TTC549 (cell line): ENCODE measurements at regions not wholly inside any gene's neighbourhood (a gene's known extent, or its start where the extent isn't known, plus 50 kb on each side); places are given as distances from the start of the nearest gene placed in this dataset.
"Not testable (repeated sequence)": the region's sequence is repeated elsewhere in the genome, so short reads cannot be mapped to it uniquely, and the experiment has no call there.

Experiments used
- FAIRE-seq: peaks from 2 replicates; lab custom pipeline; 2012; peaks lifted over from hg19 to GRCh38; lab: Jason Lieb, UNC

DNA sequence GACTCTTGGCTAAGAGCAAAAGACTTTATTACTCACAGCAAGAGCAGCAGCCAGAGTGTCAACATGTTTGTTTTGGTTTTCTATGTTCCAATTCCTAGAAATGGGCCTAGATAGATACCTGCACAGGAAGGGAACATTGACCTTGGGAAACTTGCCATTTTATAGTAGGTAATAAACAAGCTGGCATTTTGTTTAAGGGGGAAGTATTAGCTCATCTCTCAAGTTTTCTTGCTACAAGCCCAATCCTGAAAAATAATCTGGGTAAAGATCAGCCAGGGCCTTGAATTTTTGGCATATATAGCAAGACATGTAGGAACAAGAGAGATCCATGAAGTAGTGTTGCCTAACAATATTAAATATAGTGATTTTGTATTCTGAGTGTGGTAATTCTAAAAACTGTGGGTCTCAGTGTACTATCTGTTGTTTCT is 51.4 kb upstream of the RGL1 start:
- no peak for FAIRE-seq

DNA sequence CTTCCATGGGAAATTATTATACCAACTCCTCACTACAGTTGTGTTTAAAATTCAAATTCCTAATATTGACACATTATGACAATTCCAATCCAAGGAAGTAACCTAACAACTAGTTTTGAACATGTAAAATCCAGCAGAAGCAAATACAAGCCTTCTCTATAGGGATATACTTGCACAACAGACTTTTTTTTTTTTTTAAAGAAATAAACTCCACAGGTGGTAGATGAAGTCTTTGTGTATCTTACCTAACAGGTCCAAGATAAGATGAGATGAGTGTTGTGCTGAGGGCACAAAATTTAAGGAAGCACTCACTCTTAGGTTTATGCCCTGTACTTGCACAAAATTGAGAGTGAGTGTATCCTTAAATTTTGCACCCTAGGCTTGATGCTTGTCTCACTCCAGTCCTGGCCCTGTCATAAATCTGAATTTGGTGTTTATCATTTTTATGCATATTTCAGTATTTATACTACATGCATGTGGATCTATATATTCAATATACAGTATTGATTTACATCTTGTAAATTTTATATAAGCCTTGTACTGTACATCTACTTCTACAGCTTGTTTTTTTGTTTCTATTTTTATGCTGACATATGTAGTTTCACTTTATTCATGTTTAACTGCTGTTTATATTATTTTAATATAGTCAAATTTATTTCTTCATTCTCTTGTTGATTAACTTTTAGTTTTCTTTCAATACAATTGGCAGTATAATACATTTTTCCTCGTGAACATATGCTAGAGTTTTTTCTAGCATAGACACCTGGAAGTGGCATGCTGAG is 60.6 kb upstream of the RGL1 start:
- FAIRE-seq: peak; percentile 58

DNA sequence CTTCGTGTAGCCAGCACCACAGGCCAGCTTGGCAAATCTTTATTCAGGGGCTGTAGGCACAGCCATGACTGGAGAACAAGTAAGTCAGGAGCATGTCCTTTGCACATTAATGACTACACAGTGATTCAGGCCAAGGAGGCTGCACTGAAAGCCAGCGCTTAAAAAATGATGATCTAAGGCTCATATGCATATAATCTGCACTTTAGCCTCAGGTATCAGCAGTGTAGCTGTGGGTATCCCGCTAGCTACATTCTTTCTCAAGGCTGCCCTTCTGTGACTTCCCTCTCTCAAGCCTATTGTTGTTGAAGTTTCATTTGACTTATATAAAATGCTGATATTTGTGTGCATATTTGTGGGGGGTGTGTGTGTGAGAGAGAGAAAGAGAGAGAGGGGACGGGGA is 62.6 kb upstream of the RGL1 start:
- no peak for FAIRE-seq

DNA sequence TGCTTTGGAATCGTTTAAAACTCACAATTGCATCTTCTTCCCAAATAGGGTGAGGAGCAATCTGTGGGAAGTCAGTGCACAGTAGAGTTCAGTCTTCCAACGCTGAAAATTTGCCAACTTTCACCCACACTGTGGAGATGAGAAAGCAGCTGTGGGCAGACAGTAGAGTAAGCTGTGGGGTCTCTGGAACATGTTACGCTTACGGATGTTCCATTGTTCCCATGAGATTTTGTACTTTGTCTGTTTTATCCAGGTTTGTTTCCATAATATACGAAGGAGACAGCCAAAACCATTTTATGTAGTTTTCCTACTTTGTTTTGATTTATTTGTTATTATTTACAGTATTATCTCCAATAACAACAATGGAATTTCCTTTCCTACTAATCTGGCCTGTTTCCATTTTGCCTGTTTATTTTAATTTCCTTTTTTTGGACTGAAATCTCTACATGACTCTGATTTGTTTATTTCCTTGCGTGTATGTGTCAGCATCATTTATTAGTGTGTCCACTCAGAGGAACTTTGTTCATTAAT is 65.1 kb upstream of the RGL1 start:
- no peak for FAIRE-seq

DNA sequence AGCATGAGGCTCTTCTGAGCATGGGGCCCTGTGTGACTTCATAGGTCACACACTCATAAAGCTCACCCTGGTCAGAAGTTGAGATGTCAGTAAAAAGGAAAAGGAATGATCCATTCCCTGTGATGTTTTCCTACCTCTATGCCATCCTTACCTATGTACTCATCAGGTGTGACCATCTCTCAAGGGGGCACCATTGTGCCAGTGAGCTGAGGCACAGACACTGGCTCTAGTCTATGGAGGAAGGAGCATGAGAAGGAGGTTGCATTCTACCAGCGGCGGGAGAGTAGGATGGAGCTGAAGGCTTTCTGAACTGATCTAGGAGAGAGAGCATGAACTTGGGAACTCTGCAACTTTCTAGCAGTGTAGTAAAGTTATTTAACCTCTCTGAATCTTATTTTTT is 65.8 kb upstream of the RGL1 start:
- FAIRE-seq: no peak

DNA sequence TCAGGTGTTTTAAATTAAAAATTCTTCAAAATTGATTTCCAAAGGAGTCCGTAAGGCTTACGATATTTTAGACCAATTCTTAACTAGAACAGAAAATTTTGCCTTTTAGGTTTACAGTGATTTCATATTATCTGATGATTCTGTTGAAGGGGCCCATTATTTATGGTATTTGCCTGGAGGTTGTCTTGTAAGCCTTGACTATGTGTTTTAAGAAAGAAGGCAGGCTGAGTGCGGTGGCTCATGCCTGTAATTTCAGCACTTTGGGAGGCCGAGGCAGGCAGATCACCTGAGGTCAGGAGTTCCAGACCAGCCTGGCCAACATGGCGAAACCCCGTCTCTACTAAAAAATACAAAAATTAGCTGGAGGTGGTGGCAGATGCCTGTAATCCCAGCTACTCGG is 67.0 kb upstream of the RGL1 start:
- not testable (repeated sequence) for FAIRE-seq

DNA sequence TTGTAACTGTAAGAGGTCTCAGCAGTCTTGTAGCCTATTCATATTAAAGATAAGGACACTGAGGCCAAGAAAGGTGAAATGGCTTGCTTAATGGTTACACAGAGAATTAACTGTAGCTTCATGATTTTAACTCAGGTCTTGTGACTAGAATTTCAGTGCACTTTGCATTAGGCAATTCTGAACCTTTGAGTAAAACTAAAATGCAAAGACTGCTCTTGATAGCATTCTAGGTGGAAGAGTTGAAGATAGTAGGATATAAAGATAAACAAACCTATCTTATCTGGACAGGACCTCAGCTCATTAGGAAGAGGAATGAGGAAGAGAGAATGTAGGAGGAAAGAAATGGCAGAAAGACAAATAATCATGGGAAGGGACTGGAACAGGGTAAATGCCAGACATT is 68.6 kb upstream of the RGL1 start:
- FAIRE-seq: no peak

DNA sequence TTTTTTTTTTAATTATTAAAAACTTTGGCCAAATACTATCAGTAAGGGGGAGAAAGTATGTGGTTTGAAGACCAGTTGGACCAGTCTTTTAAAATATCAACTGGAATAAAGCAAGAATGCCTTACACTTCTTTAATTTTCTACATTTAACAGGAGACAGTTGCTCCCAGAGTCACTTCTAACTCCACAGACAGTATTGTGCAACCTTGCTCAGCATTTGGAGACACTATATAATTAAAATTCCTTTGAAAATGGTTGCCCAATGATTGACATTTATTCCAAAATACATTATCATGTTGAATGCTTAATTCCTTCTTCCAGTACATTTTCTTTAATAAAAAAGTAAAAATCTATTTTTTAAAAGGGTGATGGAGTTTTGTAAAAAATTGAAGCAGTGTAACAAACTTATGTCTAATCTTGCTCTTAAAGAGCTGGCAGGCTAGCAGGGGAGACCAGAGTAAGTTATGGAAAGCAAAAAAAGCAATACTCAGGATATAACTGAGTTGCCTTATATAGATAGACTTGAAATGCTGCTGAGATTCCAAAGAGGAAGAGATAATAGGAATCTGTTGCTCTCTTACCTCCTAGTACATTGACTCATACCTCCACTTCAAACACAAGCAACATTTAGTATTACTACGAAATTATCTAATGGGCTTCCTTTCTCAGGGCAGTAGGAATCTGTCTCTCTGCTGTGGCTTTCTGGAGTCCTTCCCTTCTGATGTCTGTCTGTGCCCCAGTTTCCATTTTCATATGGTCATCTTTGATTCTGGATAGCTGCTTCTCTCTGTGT is 69.7 kb upstream of the RGL1 start:
- peak; percentile 15 for FAIRE-seq

DNA sequence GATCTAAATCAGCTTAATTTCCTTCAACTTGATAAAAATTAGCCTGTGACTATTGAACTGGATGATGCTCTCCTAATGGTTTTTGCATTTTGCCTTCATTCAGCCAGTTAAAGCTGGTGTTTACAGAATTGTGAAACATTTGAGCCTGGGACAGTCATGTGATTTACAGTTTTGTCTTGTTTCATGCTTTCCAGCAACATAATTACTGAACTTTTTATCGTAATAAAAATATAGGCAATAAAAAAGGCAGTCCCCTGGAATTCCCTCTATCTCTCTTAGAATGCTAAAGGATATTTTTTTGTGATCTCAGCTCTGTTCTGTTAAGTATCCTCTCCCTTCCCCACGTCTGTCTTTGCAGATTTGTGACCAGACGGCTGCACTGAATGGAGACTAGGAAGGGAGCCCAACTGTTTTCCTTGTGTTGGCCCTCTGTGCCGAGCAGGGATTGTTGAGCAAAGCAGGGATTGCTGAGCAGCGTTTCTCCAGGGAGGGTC is 70.3 kb upstream of the RGL1 start:
- no peak for FAIRE-seq

DNA sequence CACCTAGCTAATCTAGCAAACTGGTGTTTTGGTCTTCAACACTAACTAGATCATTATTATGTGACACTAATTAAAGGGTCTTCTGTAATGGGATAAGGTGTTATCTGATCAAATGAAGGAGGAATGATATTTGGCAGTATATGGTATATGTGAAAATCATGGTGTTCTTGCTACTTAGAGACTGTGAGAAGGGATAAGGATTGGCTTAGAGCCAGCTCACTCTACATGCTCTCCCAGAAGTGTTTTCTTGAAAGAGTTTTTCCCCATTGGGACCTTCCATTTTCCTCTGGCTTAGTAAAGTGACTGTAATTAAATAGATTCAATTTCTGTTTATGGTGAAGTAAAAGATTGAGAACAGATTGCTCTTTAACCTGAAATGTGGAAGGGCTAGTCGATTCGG is 71.2 kb upstream of the RGL1 start:
- FAIRE-seq: no peak

DNA sequence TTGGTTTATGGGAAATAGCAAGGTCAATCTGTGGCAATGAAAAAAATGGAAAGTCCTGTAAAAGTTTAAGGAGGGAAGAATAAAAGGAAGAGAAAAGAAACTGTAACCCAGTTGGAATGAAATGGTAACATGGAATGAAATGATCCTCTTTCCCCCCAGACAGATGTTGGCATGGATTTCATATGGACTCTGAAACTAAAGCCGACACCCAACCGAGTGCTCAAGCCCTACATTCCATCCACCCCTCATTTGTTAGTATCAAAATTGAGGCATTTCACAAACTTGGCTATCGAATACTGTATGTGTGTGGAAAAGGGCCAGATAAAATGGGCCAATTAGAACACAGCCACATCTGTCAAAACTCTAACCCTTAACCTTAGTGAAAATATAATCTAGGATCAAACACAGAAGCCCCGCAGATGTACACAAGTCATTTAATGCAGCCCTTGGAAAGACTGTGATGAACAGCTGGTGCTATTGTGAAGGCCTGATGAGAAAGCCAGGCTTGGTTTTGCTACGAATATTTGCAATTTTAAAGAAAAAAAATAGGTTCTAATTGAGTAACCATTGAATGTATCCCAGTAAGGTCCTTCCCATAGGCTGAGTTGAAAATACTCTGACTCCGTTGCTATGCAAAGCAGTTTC is 72.6 kb upstream of the RGL1 start:
- no peak for FAIRE-seq

DNA sequence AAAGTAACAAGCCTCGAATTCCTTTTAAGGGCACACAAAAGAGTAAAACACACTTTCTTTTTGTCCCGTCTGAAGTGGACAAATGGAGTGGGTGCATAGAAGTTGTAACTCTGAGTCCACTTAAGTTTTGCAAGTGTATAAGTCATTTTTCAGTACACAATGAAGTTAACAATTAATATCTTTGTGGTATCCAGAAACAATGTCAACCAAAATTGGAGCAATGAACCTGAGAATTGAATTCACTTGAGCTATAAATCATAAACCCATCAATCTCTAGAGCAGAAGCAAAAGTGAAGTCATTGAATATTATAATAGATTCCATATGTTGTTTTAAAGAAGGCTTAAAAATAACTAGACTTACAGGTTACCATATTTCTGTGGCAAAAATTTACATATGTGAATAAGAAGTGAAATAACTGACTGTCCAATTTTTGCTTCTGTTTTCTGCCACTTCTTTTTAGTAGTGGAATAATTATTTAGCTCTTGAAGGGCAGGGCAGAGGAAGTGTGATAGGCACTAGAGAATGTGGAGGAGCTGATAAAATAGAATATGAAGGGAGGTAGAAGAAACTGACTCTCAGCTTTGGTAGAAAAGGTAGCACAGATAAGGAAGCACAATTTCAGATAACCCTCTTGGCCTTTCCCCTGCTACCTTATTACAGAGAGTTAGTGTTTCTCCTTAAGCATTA is 73.9 kb upstream of the RGL1 start:
- FAIRE-seq: no peak

DNA sequence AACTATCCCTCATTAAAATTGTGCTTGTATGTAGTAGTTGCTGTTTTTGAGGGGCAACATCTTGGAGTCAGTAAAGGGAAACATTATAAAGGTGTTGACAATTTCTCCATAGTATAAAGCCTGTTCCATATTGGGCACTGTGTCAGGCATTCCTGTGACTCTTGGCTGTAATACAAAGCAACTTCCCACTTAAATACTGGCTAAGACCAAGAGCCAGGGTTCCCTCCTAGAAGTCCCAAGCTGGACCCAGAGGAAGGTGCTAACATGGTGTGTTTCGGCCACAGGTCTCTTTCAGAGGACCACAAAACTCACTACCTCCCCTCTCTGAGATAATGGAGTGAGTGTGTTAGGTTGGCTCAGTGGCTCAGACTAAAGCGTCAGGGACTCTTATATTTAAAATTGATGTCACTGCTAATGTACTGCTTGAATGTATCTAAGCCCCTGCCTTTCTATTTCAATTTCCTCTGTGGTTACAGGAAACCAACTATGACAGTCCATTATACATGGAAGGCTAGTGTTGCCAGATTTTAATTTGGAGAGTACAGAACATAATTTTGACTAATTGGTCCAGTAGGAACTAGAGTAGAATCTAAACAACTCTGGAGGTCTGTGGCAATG is 74.7 kb upstream of the RGL1 start:
- no peak for FAIRE-seq

DNA sequence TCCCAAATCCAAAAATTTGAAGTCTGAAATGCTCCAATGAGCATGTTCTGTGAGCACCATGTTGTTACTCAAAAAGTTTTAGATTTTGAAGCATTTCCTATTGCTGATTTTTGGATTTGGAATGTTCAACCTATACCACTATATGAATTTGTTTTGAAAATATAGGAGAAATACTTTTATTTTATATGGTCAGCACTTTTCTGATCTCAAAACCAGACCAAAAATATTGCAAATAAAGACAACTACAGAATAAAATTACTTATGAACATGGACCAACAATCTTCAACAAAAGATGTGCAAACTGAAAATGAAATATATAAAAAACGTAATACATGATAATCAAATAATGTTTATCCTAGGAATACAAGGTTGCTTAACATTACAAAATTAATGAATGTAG is 73.7 kb upstream of the APOBEC4 start:
- FAIRE-seq: peak; percentile 87

DNA sequence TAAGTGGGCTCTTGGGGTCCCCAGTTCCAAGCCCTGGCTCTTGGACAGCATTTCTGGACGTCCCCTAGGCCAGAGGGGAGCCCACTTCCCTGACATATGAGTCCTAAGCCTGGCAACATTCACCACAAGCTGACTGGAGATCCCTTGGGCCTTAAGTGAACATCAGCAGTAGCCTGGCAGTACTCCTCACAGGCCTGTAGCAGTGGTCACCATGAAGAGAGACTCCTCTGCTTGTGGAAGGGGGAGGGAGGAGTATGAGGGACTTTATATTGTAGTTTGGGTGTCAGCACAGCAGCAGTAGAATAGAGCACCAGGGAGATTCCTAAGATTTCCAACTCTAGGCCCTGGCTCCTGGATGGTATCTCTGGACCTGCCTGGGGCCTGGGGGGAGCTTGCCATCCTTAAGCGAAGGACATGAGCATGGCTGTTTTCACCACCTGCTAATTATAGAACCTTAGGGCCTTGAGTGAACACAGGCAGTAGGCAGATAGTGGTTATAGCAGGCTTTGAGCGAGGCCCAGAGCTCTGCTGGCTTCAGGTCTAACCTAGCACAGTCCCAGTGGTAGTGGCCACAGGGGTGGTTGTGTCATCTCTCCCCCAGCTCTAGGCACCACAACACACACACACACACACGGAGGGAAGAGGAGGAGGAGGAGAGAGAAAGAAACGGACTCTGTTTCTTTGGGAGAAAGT is 71.4 kb upstream of the APOBEC4 start:
- no peak for FAIRE-seq

DNA sequence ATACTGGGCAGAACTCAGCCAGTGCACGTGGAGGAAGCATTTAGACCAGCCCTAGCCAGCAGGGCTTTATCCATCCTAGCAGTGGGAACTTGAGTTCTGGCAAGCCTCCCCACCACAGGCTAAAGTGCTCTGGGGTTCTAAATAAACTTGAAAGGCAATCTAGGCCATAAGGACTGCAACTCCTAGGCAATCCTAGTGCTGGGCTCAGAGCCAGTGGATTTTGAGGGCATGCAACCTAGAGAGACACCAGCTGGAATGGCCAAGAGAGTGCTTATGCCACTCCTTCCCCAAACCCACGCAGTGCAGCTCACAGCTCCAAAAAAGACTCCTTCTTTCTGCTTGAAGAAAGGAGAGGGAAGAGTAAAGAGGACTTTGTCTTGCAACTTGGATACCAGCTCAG is 70.5 kb upstream of the APOBEC4 start:
- FAIRE-seq: no peak

DNA sequence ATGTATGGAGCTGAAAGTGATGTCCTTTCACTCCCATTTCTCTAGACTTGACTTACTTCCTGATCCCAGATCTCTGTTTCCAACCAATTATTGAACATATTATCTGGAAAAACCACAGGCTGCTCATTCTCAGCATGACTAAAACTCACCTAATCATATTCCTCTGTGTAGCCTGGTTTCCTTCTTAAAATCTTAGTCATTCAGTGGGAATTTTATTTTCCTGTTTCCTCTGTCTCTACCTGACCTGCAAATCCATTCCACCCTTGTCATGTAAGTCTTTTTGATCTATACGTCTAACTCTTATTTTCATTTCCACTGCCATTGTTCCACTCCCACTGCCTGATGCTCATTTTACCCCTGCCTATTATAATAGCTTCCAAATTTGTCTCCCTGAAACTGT is 67.9 kb upstream of the APOBEC4 start:
- no peak for FAIRE-seq

DNA sequence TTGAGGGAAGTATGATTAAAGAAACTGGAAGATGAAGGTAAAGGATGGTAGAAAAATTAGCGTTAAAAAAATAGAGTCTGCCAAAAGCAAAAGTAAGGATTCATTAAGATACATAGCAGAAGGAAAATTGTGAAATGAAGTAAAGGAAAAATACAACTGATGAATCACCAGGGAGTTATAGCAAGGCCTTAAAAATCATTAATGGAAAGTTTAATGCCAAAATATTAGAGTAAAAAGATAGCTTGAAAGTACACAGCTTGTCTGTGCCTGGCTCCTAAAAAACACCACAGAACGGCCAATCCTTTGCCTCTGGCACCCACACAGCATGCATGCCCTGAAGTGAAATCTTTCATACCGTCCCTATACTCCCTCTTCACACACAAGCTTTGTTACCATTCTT is 66.9 kb upstream of the APOBEC4 start:
- no peak for FAIRE-seq

DNA sequence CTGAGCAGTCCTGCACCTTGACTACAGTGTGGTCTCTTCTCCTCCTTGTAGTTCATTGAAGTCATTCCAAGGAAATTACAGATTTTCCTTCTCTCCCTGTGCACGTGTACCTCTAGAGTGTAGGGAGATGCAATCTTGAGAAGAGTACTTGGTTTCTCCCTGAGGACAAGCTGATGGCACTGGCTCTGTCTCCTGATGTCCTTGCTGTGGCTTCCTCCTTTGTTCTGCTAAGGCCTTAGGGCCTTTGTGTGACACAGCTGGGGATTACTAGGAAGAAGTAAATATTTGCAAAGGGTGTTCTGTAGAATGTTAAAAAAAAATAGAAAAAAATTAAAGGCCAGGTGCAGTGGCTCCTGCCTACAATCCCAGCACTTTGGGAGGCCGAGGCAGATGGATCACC is 66.2 kb upstream of the APOBEC4 start:
- no peak for FAIRE-seq

DNA sequence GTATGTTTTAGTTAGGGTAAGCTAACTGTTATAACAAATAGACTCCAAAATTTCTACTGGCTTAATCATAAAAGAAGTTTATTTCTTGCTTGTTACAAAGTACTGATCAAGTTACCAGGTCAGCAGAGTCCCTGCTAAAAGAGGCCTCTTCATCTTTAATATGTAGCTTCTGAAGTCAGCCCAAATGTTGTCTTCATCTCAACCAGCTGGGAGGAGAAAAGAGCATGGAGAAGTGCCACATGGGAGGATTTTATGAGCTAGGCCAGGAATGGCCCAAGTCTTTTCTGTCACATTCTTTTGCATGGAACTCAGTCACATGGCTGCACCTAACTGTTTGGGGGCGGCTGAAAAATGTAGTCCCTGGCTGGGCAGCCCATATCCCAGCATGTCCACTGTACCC is 63.2 kb upstream of the APOBEC4 start:
- FAIRE-seq: no peak

DNA sequence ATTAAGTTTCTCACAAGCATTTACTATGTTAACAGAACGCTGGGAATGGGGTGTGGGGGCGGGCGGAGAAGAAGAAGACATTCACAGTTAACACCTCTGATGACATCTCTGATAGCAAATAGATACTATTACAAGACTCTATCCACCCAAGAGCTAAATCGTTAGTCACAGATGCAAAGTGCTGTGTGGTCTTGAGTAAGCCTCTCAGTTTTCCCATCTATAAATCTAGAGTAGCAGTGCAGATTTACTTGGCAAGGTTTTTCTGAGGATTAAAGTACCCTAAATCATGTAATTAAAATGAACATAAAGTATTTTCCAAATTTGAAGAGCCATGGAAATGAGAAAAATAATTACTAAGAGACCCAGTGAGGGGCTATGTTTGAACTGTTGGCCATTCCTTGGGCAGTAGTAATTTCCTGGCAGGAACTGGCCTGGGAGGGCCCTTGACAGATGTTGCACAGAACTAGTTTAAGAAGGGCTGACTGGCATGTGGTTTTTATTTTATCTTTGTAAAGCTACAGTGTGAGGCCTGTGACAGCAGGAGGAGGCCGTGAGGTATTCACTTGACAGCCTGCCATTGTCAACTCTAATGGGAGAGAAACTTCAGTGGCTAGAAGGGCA is 58.7 kb upstream of the APOBEC4 start:
- no peak for FAIRE-seq
